ENCODE measurements at regions not wholly inside any gene's neighbourhood (a gene's known extent, or its start where the extent isn't known, plus 50 kb on each side); places are given as distances from the start of the nearest gene placed in this dataset.

DNA sequence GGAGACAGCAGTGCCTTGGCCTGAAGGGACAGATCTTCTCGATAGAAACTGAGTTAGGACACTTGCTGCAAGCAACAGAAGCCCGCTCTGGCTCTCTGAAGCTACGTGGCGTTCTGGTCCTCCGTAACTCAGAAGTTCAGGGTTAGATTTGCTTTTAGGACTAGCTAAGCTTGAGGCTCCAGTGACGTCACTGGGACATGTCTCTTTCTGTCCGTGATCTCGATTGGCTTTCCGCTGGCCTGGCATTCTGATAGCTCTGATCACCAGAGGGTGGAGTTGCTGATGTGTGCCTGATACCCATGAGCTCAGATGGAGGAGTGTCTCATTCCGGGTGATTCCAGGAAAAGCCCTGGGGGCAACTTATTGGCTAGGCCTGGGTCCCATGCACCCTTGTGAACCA is 75.0 kb downstream of the GLI2 start:
- 92% methylated on average over 10 of the region's 10 CpGs; no CpG with 5 or more reads in 1 of the 2 donors for WGBS, 2 donors (ENCODE audit: low coverage in 1 of 2)
- TF ChIP-seq POLR2AphosphoS5 (IDR thresholded peaks at IDR 0.05), result no peak
- TF ChIP-seq EP300 (IDR thresholded peaks at IDR 0.05; ENCODE audit: low read depth), result no peak
- TF ChIP-seq POLR2A (IDR thresholded peaks at IDR 0.05), result no peak
- TF ChIP-seq, protein P1, sequence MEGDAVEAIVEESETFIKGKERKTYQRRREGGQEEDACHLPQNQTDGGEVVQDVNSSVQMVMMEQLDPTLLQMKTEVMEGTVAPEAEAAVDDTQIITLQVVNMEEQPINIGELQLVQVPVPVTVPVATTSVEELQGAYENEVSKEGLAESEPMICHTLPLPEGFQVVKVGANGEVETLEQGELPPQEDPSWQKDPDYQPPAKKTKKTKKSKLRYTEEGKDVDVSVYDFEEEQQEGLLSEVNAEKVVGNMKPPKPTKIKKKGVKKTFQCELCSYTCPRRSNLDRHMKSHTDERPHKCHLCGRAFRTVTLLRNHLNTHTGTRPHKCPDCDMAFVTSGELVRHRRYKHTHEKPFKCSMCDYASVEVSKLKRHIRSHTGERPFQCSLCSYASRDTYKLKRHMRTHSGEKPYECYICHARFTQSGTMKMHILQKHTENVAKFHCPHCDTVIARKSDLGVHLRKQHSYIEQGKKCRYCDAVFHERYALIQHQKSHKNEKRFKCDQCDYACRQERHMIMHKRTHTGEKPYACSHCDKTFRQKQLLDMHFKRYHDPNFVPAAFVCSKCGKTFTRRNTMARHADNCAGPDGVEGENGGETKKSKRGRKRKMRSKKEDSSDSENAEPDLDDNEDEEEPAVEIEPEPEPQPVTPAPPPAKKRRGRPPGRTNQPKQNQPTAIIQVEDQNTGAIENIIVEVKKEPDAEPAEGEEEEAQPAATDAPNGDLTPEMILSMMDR (IDR thresholded peaks at IDR 0.05), result no peak
- intact Hi-C loops (cut with DNase I; ENCODE audit: low total_unique reads), result no loop called here
- Histone ChIP-seq H3K27me3 (no peaks in the 10 kb centered on the region), H3K4me1 (peaks cover 0 to 4% (median 2%) of the 10 kb centered on the region in 4 donors), H3K36me3 (no peaks in the 10 kb centered on the region), H3K27ac (no peak overlapping the region), H3K9me3 (no peaks in the 10 kb centered on the region), H3K4me3 (no peak overlapping the region)
- no peak for DNase-seq
- in situ Hi-C loops (cut with MboI; ENCODE audit: low pct_ligation_motif_present in 1 of 4, low pct_unique_long_range_greater_than_20kb in 1 of 4, low sequenced_read_pairs in 3 of 4), result no loop called here

DNA sequence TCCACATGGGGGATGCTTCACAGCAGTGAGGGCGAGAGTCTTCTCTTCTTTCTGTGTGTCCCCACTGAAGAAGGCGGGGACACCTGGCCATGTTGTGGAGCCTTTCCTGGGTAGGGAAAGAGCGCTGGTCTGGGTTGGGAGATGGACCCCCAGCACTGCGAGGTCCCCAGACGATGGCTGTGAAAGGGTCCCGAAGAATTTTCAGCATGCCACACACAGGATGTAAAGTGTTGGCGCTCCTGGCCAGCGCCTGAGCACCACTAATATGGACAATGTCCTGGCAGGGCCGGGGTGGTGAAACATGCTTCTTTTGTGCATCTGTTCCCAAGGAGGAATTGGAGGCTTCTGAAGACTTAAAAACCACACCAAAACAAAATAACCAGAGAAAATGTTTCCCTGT is 77.2 kb downstream of the GLI2 start:
- TF ChIP-seq POLR2AphosphoS5 (IDR thresholded peaks at IDR 0.05), result no peak
- no peak for DNase-seq
- Histone ChIP-seq H3K27ac (no peak overlapping the region), H3K4me1 (peaks cover 0 to 2% (median 0%) of the 10 kb centered on the region in 4 donors), H3K36me3 (no peaks in the 10 kb centered on the region), H3K4me3 (no peak overlapping the region), H3K9me3 (no peaks in the 10 kb centered on the region), H3K27me3 (no peaks in the 10 kb centered on the region)
- intact Hi-C loops (cut with DNase I; ENCODE audit: low total_unique reads) (no loop called here), in situ Hi-C loops (cut with MboI; ENCODE audit: low pct_ligation_motif_present in 1 of 4, low pct_unique_long_range_greater_than_20kb in 1 of 4, low sequenced_read_pairs in 3 of 4) (no loop called here)
- WGBS, 2 donors (ENCODE audit: low coverage in 1 of 2), result 92% methylated on average over 9 of the region's 9 CpGs; no CpG with 5 or more reads in 1 of the 2 donors

DNA sequence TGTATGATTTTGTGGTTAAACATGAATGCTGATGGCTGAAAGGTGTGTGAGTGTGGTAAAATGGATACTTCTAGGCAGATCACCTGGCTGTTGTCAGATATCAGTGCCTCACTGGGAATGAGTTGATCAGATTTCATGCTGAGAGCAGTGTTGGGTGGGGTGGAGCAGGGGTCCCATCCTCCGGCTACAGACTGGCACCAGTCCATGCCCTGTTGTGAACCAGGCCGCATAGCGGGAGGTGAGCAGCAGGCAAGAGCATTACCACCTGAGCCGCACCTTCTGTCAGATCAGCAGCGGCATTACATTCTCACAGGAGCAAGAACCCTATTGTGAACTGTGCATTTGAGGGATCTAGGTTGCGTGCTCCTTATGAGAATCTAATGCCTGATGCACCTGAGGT is 78.7 kb downstream of the GLI2 start:
- H3K27me3 ChIP-seq, result no peaks in the 10 kb centered on the region
- TF ChIP-seq POLR2AphosphoS5 (IDR thresholded peaks at IDR 0.05) (no peak), EP300 (IDR thresholded peaks at IDR 0.05; ENCODE audit: low read depth) (no peak), POLR2A (IDR thresholded peaks at IDR 0.05) (no peak)
- TF ChIP-seq, protein P1 (IDR thresholded peaks at IDR 0.05), result no peak
- H3K4me3 ChIP-seq, result no peak overlapping the region
- WGBS, 2 donors (ENCODE audit: low coverage in 1 of 2), result 91% methylated on average over 6 of the region's 6 CpGs; no CpG with 5 or more reads in 1 of the 2 donors
- in situ Hi-C loops (cut with MboI; ENCODE audit: low pct_ligation_motif_present in 1 of 4, low pct_unique_long_range_greater_than_20kb in 1 of 4, low sequenced_read_pairs in 3 of 4), result no loop called here
- H3K27ac ChIP-seq, result no peak overlapping the region
- peaks cover 0 to 9% (median 4%) of the 10 kb centered on the region in 4 donors for H3K4me1 ChIP-seq
- no peak for DNase-seq
- H3K9me3 ChIP-seq, result no peaks in the 10 kb centered on the region
- H3K36me3 ChIP-seq, result no peaks in the 10 kb centered on the region
- intact Hi-C loops (cut with DNase I; ENCODE audit: low total_unique reads), result no loop called here

DNA sequence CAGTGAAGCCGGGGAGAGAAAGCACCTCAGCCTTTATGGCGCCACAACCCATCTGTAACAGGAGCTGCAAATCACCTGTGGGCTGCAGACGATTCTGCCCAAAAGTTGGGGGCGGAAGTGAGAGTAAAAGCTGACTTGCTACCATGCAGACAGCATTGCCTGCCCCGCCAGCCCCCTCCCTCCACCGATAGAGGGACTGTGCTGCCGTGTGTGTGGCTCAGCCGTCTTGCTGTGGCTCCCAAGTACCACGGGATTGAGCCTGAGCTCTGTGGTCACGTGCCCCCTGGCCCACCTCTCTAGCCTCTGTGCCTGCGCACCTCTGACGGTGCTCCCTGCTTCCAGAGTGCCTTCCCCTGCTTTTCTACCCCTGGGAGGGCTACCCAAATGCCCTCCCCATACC is 79.6 kb downstream of the GLI2 start:
- Histone ChIP-seq H3K27me3 (no peaks in the 10 kb centered on the region), H3K4me1 (peaks cover 0 to 18% (median 4%) of the 10 kb centered on the region in 4 donors), H3K27ac (no peak overlapping the region), H3K9me3 (no peaks in the 10 kb centered on the region), H3K4me3 (no peak overlapping the region), H3K36me3 (no peaks in the 10 kb centered on the region)
- DNase-seq, result no peak
- 54 to 73% methylated on average over 3 to 12 of the region's 12 CpGs for WGBS, 2 donors (ENCODE audit: low coverage in 1 of 2)
- in situ Hi-C loops (cut with MboI; ENCODE audit: low pct_ligation_motif_present in 1 of 4, low pct_unique_long_range_greater_than_20kb in 1 of 4, low sequenced_read_pairs in 3 of 4) (no loop called here), intact Hi-C loops (cut with DNase I; ENCODE audit: low total_unique reads) (no loop called here)
- no peak for TF ChIP-seq EP300 (IDR thresholded peaks at IDR 0.05; ENCODE audit: low read depth)
- no peak for TF ChIP-seq POLR2AphosphoS5 (IDR thresholded peaks at IDR 0.05)
- TF ChIP-seq, protein P1 (IDR thresholded peaks at IDR 0.05), result no peak
- no peak for TF ChIP-seq POLR2A (IDR thresholded peaks at IDR 0.05)
